WTC11 (cell line): ENCODE measurements at regions not wholly inside any gene's neighbourhood (a gene's known extent, or its start where the extent isn't known, plus 50 kb on each side); places are given as distances from the start of the nearest gene placed in this dataset.

Source experiments
- AFF4 ChIP-seq: sonication (generic); formaldehyde crosslinking; IDR thresholded peaks from 2 replicates; pipeline ENCODE4 v1.8.1; 2023; ENCODE audit warnings: mild to moderate bottlenecking, missing genetic modification reagents, borderline replicate concordance
- CDX4 ChIP-seq: fragments of 250-450 bp; sonication (Bioruptor Pico); IDR thresholded peaks from 2 replicates; pipeline ENCODE4 v1.9.0; 2021; ENCODE audit warnings: moderate library complexity, mild to moderate bottlenecking, inconsistent platforms, borderline replicate concordance
- CTCF ChIP-seq: fragments of 200-600 bp; IDR thresholded peaks from 2 replicates; pipeline ENCODE4 v1.8.0; 2022; ENCODE audit warnings: antibody characterized with exemption
- E2F5 ChIP-seq: sonication (generic); formaldehyde crosslinking; IDR thresholded peaks from 2 replicates; pipeline ENCODE4 v1.8.1; 2022; ENCODE audit warnings: mild to moderate bottlenecking, moderate library complexity, missing genetic modification reagents
- HMGXB4 ChIP-seq: sonication (generic); formaldehyde crosslinking; IDR thresholded peaks from 2 replicates; pipeline ENCODE4 v1.8.1; 2023; ENCODE audit warnings: mild to moderate bottlenecking, moderate library complexity, missing genetic modification reagents
- JAZF1 ChIP-seq: fragments of 250-450 bp; sonication (Bioruptor Pico); IDR thresholded peaks from 2 replicates; pipeline ENCODE4 v1.9.0; 2021; ENCODE audit warnings: moderate library complexity, mild to moderate bottlenecking, inconsistent platforms
- KAT7 ChIP-seq: sonication (generic); formaldehyde crosslinking; IDR thresholded peaks from 2 replicates; pipeline ENCODE4 v1.8.1; 2023; ENCODE audit warnings: missing genetic modification reagents, mild to moderate bottlenecking, borderline replicate concordance
- TP53 ChIP-seq: sonication (generic); formaldehyde crosslinking; IDR thresholded peaks from 2 replicates; pipeline ENCODE4 v1.8.1; 2023; ENCODE audit warnings: mild to moderate bottlenecking, missing genetic modification reagents
- ZBTB43 ChIP-seq: sonication (generic); formaldehyde crosslinking; IDR thresholded peaks from 2 replicates; pipeline ENCODE4 v1.8.1; 2023; ENCODE audit warnings: mild to moderate bottlenecking, missing genetic modification reagents
- ZMAT4 ChIP-seq: fragments of 250-450 bp; sonication (Bioruptor Pico); IDR thresholded peaks from 2 replicates; pipeline ENCODE4 v1.9.0; 2021; ENCODE audit warnings: mild to moderate bottlenecking
- ZNF281 ChIP-seq: sonication (generic); formaldehyde crosslinking; IDR thresholded peaks from 2 replicates; pipeline ENCODE4 v1.8.0; 2023; ENCODE audit warnings: mild to moderate bottlenecking, missing genetic modification reagents
- ZNF512 ChIP-seq: sonication (generic); formaldehyde crosslinking; IDR thresholded peaks from 2 replicates; pipeline ENCODE4 v1.8.1; 2022; ENCODE audit warnings: missing genetic modification reagents, borderline replicate concordance

- TF ChIP-seq CTCF (no peak), ZNF512 (CRISPR knock-in tag) (no peak), CDX4 (no peak), HMGXB4 (CRISPR knock-in tag) (no peak), E2F5 (CRISPR knock-in tag) (no peak), AFF4 (CRISPR knock-in tag) (no peak), TP53 (CRISPR knock-in tag) (no peak), ZMAT4 (no peak), JAZF1 (CRISPR knock-in tag) (no peak), KAT7 (CRISPR knock-in tag) (no peak), ZBTB43 (CRISPR knock-in tag) (no peak), ZNF281 (CRISPR knock-in tag) (no peak)
These were observed 511.3 kb downstream of the DIPK2A start for GRCh38 chr3:144482876-144483275.
